Testis (tissue), 2 donors: ENCODE measurements at regions not wholly inside any gene's neighbourhood (a gene's known extent, or its start where the extent isn't known, plus 50 kb on each side); places are given as distances from the start of the nearest gene placed in this dataset.

Experiments used
- DNase-seq: peaks from one replicate; pipeline ENCODE4 v3.0.0-alpha.2; 2019
- H3K27ac ChIP-seq, 2 donors: fragments of 200-600 bp; sonication (generic); one replicate each; pipeline ENCODE4 v1.5.1; 2019
- H3K27me3 ChIP-seq: fragments of 200-600 bp; sonication (generic); one replicate; pipeline ENCODE4 v1.5.1; 2019
- H3K36me3 ChIP-seq: fragments of 200-600 bp; sonication (generic); one replicate; pipeline ENCODE4 v1.5.1; 2017; ENCODE audit warnings: low read depth; ENCODE audit errors: missing control alignments
- H3K4me1 ChIP-seq: fragments of 200-600 bp; sonication (generic); one replicate; pipeline ENCODE4 v1.5.1; 2019
- H3K4me3 ChIP-seq, 2 donors: fragments of 200-600 bp; sonication (generic); one replicate each; pipeline ENCODE4 v1.5.1; 2017 to 2019
- H3K9me3 ChIP-seq: fragments of 200-600 bp; sonication (generic); one replicate; pipeline ENCODE4 v1.5.1; 2017
- POLR2A ChIP-seq: fragments of 450-650 bp; IDR thresholded peaks from one replicate; pipeline ENCODE4 v1.6.1; 2017; ENCODE audit warnings: antibody characterized with exemption, mild to moderate bottlenecking, moderate library complexity
- WGBS, 2 donors: methylation state at CpG; one replicate each; pipeline ENCODE4 v1.1.5; 2018; 5-methylcytosine and 5-hydroxymethylcytosine counted together
- intact Hi-C: fragments of 100-400 bp; cut with DNase I; formaldehyde crosslinking; loops from one replicate; pipeline ENCODE4 v1.15.1; 2023; ENCODE audit warnings: low total_unique reads
- TF ChIP-seq, protein P1 (sequence below), 3 experiments: fragments of 450-650 bp in 2 of 3; fragments of 200-600 bp in 1 of 3; sonication (generic) in 1 of 3; IDR thresholded peaks; one replicate each; pipeline ENCODE4 v1.5.1; 2016 to 2019; ENCODE audit warnings: antibody characterized with exemption in 3 of 3, mild to moderate bottlenecking in 2 of 3, moderate library complexity in 1 of 3

DNA sequence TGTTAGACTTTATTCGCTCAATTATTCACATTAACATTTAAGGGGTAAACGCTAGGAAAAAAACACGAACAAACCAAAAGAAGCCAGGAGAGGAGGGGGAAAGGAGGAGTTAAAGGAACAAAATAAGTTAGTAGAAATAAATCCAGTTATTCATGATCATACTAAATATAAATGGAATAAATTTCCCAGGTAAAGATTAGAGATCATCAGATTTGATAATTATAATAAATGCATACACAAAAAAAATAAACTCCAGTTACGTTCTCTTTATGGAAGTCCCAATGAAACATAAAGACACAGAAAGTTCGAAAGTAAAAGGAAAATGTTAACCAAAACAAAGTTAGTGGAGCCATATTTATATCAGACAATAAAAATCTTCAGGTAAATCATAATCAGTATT lies 568.7 kb upstream of the NOX3 start:
- Histone ChIP-seq H3K4me3 (no peak overlapping the region), H3K27me3 (peaks cover 3% of the 10 kb centered on the region), H3K36me3 (no peaks in the 10 kb centered on the region), H3K9me3 (no peaks in the 10 kb centered on the region), H3K27ac (no peak overlapping the region), H3K4me1 (peaks cover 3% of the 10 kb centered on the region)
- TF ChIP-seq POLR2A = no peak
- TF ChIP-seq, protein P1, sequence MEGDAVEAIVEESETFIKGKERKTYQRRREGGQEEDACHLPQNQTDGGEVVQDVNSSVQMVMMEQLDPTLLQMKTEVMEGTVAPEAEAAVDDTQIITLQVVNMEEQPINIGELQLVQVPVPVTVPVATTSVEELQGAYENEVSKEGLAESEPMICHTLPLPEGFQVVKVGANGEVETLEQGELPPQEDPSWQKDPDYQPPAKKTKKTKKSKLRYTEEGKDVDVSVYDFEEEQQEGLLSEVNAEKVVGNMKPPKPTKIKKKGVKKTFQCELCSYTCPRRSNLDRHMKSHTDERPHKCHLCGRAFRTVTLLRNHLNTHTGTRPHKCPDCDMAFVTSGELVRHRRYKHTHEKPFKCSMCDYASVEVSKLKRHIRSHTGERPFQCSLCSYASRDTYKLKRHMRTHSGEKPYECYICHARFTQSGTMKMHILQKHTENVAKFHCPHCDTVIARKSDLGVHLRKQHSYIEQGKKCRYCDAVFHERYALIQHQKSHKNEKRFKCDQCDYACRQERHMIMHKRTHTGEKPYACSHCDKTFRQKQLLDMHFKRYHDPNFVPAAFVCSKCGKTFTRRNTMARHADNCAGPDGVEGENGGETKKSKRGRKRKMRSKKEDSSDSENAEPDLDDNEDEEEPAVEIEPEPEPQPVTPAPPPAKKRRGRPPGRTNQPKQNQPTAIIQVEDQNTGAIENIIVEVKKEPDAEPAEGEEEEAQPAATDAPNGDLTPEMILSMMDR (IDR thresholded peaks at IDR 0.05) = no peak
- whole genome bisulfite sequencing, 2 donors = 91 to 95% methylated on average over 5 of the region's 5 CpGs
- intact Hi-C loops = no loop called here
- DNase-seq = no peak

DNA sequence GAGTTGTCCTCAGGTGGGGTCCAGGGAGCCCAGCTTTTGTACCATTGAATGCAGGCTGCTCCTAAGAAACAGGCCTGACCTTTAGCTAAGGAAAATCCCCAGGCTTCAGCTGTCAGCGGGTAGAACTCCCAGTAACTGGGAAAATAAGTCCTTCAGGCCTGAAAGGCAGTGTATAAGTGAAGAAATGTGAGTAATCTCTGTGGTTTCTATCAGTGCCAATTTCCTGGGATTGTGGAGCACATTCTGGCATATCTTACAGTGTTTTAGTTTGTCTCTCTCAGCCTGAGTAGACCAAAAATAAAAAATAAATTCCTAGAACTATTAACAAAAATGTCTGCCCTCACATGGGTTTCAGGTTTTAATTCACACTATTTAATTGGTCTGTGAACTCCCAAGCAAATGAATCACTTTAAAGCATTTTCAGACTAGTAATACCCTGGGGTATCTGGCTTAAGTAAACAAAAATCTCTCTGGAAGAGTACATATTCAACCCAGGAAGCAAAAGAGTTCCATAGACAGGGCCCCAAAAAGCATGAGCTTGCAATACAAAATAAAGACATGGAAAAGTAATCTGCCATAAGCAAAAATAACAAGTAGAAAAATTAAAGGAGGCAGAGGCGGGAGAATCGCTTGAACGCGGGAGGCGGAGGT lies 566.2 kb upstream of the NOX3 start:
- no peak for DNase-seq
- WGBS, 2 donors = 68 to 82% methylated on average over 6 of the region's 6 CpGs
- intact Hi-C loops = no loop called here
- Histone ChIP-seq H3K4me1 (peaks cover 3% of the 10 kb centered on the region), H3K9me3 (no peaks in the 10 kb centered on the region), H3K36me3 (no peaks in the 10 kb centered on the region), H3K27me3 (peaks cover 3% of the 10 kb centered on the region), H3K4me3 (no peak overlapping the region), H3K27ac (peak overlapping the region in 1 of 2 donors; percentile 42)
- no peak for TF ChIP-seq POLR2A
- TF ChIP-seq, protein P1 (IDR thresholded peaks at IDR 0.05) = no peak

DNA sequence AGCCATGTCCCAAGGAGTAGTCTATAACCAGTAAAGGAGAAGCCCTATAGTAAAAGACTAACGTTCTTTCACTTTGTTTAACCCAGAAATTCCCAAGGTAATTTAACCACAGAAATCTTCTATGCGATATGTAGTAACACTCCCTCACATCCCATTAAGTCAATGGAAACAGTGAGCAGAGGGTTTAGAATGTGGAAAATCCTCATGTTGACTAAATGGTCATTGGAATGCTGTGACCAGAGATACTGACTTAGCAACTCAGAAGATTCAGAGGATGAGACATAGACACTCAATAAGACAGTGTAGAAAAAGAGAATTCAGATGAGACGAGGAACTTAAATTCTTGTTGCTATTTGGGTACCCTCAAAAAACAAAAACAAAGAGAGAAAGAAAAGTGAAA lies 562.2 kb upstream of the NOX3 start:
- WGBS, 2 donors = 81 to 86% methylated on average over 3 of the region's 3 CpGs
- no peak for DNase-seq
- intact Hi-C loops = no loop called here
- H3K9me3 ChIP-seq = no peaks in the 10 kb centered on the region
- peaks cover 3% of the 10 kb centered on the region for H3K4me1 ChIP-seq
- H3K27me3 ChIP-seq = peaks cover 3% of the 10 kb centered on the region
- no peak overlapping the region for H3K27ac ChIP-seq
- no peaks in the 10 kb centered on the region for H3K36me3 ChIP-seq
- no peak overlapping the region for H3K4me3 ChIP-seq
- no peak for TF ChIP-seq POLR2A
- TF ChIP-seq, protein P1 (IDR thresholded peaks at IDR 0.05) = no peak

DNA sequence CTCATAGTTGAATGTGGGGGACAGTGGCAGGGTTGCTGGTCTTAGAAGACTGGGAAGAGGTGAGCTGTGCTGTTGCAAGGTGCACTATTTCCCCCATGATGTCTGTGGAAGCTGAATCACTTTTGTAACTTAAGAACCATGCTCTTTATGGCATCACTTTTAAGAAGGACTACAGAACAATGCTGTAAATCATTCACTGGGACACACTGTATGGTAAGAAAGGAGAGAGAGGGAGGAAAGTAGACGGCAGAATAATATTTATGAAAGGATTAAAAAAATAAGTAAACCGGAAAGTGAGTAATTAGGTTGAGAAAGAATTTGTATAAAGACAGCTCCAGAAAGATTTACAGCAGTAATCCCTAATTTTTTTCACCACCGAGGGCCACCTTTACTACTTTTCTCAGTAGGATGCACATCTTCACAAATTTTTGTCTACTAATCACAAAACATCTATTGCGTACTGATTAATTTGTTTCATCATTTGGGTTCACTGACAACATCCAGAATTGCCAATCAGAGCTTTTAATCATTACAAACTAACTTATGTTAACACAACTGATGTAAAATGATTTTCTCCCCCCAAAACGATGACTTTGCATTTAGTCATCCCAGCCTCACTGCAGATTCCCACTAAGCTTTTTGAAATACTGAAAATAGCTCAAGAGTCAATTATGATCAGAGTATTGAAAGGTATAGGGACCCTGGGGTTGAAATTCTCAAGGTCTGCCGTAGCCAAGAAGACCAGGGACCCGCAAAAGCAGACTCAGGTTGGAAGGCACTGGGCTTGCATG lies 560.7 kb upstream of the NOX3 start:
- 86 to 89% methylated on average over 7 of the region's 7 CpGs for WGBS, 2 donors

More for the DNA sequence above, 560.7 kb upstream of the NOX3 start:
- H3K9me3 ChIP-seq = no peaks in the 10 kb centered on the region
- peaks cover 3% of the 10 kb centered on the region for H3K4me1 ChIP-seq
- TF ChIP-seq, protein P1 (IDR thresholded peaks at IDR 0.05) = no peak
- no peak for TF ChIP-seq POLR2A
- no peak for DNase-seq
- no peaks in the 10 kb centered on the region for H3K27me3 ChIP-seq
- H3K36me3 ChIP-seq = no peaks in the 10 kb centered on the region
- no peak overlapping the region for H3K27ac ChIP-seq
- no peak overlapping the region for H3K4me3 ChIP-seq
- intact Hi-C loops = no loop called here
